ENCODE measurements at regions not wholly inside any gene's neighbourhood (a gene's known extent, or its start where the extent isn't known, plus 50 kb on each side); places are given as distances from the start of the nearest gene placed in this dataset.

- TF ChIP-seq CTCF (conservative IDR thresholded peaks at IDR 0.05; ENCODE audit: low read length), result no peak
- no peak for TF ChIP-seq EZH2phosphoT487 (IDR thresholded peaks at IDR 0.05; ENCODE audit: borderline replicate concordance, low read depth, low read length)
Measured at GRCh38 chr11:37988031-37988430, 1390.0 kb upstream of the RAG2 start.

Measured in OCI-LY7 (cell line).